NCI-H1417 treated with DMSO at 0.1 percent for 48 hours (cell line): ENCODE measurements at regions not wholly inside any gene's neighbourhood (a gene's known extent, or its start where the extent isn't known, plus 50 kb on each side); places are given as distances from the start of the nearest gene placed in this dataset.
"Not testable (repeated sequence)": the region's sequence is repeated elsewhere in the genome, so short reads cannot be mapped to it uniquely, and the experiment has no call there.

Experiments
- DNase-seq: peaks from one replicate; lab custom pipeline; 2025; lab: John Stamatoyannopoulos, UW

- not testable (repeated sequence) for DNase-seq
These were observed 270.4 kb upstream of the TLE3 start for GRCh38 chr15:70367913-70368705.

GRCh38 chr15:70364023-70364422 lies 266.3 kb upstream of the TLE3 start:
- not testable (repeated sequence) for DNase-seq

DNA sequence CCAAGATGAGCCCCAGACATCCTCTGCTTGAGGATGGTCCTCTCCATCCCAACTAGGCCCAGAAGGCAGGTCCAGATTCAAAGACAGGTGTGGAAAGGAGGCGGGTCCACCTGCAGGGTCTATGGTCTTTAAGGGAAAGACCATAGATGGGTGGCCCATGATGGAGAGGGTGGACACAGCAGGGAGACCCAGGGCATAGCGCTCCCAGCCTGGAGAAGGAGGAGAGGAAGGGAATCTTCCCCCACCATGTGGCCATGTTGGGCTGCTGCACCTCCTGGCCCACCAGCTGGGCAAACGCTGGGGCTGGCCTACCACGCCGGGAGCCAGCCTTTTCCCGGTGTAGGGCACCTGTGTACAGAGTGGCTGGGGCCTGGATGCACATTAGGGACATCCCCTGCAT lies 265.2 kb upstream of the TLE3 start:
- no peak for DNase-seq

DNA sequence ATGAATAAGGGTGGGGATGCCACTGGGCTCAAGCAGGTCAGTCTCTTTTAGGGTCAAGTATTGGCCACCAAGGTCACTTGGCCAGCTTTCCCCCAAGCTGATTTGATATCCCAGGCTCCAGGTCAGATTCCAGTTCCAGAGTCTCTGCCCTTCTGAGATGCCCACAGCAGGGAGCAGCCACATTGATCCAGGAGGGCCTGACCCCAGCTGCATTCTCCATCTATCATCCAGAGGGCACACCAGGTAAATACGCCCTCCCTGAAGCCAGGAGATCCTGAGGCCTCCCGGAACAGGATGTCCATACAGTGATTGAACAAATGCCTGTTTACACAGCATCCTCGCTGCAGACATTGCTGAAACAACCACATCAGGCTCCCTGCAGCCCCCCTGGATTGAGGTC lies 264.6 kb upstream of the TLE3 start:
- DNase-seq: no peak

- no peak for DNase-seq
These were observed 264.2 kb upstream of the TLE3 start for GRCh38 chr15:70361891-70362290.

DNA sequence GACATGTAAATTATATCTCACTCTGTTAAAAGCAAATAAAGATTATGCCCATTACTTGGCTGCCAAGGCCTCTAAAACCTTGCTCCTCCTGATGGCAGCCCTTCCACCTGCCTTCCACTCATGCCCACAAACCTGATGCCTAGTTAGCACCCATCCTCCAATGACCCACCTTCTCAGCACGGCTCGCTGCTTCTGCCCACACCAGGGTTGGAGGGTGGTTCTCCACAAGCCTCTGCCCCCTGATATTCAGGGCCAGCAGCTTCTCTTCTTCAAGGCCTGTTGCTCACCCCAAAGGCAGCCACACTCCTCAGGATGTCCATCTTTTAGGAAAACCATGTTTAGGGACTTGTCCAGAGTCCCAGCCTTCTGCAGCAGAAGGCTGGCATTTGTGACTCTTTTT lies 263.4 kb upstream of the TLE3 start:
- no peak for DNase-seq

DNA sequence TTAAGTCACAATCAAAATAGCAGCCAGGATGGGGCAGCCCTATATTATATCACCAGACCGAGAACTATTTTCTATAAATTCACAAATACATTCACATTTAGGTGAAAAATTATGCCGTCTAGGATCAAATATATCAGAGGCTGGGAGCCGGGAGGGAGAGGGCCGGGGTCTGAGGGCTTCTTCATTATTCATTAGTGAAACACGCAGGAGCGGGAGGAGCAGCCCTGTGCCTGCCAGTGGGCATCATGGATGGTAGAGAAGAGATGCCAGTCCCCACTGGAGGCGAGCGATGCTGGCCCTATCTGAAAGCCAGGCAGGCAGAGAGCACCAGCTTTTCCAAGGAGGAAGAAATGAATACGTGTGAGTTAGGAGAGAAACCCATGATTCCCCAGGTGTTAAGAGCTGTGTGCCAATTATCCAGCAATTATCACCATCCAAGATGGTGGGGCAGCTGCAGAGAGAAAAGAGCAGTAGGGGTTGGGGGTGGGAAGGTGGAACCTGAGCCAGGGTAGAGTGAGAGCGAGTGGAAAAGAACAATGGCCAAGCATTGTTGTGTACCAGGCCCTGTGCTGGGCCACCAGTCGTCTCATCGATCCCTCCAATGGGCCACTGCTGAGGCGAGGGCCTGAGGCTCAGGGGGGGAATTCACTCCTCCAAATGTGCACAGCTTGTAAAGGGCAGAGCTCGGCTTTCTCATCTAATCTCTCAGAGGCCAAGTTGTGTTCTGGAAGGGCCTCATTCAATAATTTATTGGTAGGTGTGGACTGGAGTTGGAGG lies 261.3 kb upstream of the TLE3 start:
- DNase-seq: no peak

DNA sequence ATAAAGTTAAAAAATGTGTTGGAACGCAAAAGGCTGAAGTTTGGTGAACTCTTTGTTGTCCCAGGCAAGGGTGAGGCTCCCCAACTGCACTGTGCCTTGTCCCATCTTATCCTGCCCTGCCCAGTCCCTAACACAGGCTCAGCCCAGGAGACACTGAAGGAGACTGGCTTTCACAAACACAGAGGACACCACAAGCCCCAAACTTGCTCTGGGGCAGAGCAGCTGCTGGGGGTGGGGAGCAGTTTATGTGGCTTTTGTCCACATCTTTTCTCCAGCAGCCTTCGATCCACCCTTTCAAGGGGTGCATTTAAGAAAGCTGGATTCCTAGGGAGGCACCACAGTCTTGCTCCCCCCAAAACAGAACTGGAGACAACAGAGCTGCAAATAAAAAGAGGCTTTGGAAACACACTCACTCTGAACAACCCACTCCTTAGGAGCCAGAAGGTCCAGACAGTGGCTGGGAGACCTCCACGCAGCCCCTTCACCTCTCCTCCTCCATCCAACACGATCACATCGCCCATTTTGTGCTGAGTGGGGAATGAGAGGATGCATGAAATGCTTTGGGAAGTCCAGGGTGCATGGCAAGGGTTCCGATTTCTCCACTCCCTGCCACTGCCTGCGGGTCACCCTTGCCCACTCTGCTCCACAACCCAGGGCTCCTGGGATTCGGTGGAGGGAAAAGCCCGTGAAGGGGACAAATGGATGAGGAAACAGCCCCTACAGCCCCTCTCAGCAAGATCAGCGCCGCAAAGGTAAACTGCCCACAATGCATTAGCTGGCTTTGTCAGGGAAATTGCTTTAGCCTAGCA lies 260.5 kb upstream of the TLE3 start:
- no peak for DNase-seq

DNA sequence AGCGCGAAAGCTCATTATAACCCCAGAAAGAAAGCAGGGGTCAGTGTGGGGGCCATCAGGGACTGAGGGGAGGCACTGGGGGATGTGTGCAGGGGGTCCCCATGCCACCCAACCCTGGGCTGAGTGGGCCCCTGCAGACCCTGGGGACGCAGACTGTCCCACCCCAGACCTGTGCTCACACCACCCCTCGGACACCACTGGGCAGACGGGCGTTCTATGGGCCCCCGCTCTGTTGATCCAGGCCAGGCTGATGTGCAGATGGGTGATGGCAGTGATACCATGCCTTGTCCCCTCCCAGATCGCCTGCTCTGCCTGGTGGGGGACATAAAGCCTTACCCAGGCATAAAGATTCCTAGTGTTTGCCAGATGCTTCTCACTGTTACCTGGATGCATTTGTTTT lies 259.7 kb upstream of the TLE3 start:
- no peak for DNase-seq

DNA sequence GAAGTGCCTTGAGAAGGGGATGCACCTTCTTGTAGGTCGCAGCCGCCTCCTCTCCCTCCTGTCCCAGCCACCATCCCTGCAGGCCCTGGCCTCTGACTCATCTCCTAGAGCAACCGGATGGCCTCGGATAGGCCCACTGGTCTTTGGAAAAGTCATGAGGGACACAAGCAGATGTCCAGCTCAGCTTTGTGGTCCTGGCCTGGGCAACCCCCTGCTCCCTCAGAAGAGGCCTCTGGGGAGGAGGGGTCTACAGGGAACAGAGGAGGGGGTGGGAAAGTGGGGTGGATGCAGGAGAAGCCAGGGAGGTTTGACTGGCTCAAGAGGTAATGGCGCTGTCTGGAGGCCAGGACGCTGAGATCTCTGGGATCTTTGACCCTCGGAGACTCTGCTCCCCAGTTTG lies 259.2 kb upstream of the TLE3 start:
- no peak for DNase-seq

DNA sequence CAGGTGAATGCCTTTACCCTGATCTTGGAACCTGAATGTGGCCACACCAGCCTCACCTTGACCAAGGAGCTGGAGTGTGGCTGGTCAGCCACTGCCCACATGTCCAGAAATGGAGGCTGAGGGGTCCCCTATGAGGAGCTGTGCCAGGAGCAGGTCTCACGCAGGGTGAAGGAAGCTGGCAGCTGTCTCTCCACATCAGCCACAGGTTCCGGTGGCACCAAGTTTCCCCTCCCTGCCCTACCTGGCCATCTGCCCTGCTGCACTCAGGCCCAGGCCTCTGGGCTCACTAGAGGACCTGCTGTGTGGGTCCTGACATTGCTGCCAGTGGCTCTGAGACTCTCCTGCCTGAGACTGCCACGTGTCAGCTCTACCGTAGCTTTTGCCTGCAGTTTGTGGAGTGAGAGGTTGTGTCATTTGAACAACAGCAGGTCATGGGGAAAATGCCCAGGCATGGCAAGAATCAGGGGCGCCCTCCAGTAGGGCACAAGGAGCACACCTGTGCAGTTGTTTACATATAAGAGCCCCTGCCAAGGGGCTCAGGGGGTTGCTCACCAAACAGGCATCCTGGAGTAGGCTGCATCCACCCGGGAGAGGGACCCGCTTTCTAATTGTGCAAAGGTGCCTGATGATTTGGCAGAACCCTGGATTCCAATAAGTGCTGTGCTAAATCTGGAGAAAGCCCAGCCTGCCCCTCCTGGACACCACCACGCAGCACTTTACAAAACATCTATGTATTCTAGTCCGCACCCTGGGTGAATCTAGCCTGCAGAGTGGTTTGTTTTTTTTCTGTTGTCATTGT lies 258.5 kb upstream of the TLE3 start:
- no peak for DNase-seq

GRCh38 chr15:70355275-70355795 lies 257.6 kb upstream of the TLE3 start:
- no peak for DNase-seq

GRCh38 chr15:70354346-70354905 lies 256.7 kb upstream of the TLE3 start:
- DNase-seq: no peak

GRCh38 chr15:70353606-70354345 lies 256.1 kb upstream of the TLE3 start:
- no peak for DNase-seq

DNA sequence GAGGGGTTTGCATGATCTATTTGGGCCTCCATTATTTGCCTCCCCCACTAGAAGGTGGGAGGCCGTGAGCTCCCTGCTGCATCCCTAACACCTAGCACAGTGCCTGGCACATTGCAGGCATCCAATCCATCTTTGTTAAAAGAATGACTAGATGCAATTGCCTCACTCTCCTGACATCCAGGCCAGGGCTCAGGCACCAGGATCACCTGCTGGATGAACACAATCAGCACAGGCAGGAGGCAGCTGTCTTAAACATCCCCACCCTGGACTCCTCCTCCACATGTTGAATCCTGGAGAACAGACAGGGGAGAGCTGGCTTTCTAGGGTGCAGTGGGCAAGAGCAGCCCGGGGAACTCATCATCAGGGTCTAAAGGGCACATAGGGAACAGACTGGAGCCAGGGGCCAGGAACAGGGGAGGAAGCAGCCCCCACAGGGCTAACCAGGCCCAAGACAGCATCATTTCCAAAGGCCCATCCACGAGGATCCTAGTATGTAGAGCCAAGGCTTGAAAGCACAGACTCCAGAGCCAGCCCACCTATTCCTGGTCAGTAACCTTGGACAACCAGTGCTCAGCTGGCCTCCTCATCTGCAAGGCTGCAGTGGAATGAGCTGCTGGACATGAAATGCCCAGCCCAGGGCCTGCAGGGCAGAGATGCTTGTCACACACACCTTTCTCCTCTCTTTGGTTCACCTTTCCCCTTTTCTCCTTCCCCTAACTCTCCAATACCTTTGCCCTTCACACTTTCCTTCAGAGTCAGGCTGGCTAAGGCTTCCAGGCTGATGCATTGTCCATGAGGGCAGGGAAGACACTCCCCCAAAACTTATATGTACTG lies 254.4 kb upstream of the TLE3 start:
- no peak for DNase-seq

DNA sequence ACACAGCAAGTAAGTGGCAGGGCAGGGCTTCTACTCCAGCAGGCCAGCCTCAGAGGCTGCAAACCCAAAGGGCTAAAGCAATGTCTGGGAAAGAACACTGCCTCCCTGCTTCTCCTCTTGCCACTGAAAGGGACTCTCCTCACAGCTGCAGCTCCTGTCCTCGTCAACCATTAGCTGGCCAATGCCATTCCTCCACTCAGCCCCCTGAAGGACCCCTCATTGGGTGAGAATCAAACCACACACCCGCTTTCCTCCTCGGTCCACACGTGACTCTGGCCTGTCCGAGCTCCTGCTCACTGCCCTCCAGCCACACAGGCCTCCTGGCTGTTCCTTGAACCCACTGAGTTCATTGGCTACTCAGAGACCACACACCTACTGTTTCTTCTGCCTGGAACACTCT lies 253.7 kb upstream of the TLE3 start:
- DNase-seq: no peak

DNA sequence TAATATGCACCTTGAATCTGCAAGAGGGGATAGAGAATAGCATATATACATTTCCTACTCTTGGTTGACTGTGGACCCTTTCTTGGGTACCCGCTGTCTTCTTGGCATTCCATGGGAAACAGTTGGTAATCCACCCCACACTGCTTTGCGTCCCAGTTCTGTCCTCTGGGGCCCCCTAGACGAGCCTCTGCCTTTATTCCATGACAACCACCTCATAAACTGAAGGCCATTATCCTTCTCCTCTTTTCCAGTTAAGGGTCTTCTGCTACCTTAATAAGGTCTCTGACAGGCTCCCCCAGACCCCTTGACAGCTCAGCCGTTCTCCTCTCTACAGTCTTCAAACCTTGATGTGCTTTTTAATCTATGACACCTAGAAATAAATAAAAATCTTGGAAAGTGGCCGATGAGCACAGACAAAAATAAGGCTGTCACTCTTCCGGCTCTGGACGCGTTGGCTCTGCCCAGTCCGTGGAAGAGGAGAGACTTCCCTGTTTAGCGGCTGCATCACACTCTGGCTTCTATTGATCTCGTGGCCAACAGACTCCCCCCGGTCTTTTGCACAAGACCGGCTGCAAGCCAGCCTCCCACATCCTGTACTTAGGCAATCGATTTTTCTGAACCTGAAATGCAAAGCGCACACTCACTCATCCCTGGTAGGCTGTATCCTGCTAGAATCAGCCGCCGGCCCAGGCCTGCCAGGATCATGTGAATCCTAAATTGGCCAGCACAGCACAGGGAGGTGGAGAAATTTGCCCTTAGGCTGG lies 251.0 kb upstream of the TLE3 start:
- no peak for DNase-seq

DNA sequence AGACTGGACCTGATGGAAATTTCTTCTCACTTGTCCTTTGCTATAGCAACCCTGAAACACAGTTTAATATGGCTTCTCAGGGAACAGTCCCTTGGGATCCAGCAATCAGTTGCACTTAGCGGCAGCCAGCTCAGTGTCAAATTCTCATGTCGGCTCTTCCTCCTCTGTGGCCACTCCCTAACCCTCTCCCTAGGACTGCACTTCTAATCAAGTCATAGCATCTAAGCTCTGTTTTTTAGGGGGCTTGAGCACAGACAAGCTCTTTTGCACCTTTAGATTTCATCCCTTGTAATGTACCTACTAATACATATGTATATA lies 250.5 kb upstream of the TLE3 start:
- no peak for DNase-seq
